ENCODE measurements at regions not wholly inside any gene's neighbourhood (a gene's known extent, or its start where the extent isn't known, plus 50 kb on each side); places are given as distances from the start of the nearest gene placed in this dataset.

DNA sequence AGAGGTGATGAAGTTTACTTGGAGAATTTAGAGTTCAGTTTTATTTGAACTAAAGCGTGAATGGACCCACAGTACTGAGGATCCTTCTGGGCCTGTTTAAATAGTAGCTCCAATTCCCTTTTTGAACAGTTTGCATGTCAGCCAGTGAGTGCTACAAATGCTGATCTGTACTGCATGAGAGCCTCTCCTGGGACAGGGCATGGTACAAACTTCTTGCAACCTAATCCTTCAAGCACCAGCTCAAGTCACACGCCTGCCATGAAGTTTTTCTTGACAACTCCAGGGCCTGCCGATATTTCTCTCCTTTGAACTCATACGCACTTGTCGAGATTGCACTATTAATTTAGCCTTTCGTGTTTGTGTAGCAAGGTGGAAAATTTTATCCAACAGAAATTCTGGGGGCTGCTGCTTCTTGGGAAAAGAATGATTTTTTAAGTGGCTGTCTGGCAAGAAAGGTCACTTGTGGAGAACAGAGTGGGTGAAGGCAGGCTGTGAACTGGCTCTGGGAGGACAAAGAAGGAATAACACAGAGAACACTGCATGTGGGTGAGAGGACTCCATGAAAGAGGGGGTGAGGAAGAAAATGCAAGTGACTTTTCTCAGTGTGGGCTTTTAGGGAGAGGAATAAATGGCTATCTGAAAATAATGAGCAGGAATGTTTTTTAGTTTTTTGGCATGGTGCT is 192.5 kb downstream of the NDFIP2 start:
- H3K9me3 ChIP-seq: no peaks in the 10 kb centered on the region
- intact Hi-C loops (cut with DNase I; ENCODE audit: low total_unique reads): no loop called here
- H3K27me3 ChIP-seq: no peaks in the 10 kb centered on the region
- H3K4me3 ChIP-seq: no peak overlapping the region
- no peak overlapping the region for H3K27ac ChIP-seq
- TF ChIP-seq, protein P1, sequence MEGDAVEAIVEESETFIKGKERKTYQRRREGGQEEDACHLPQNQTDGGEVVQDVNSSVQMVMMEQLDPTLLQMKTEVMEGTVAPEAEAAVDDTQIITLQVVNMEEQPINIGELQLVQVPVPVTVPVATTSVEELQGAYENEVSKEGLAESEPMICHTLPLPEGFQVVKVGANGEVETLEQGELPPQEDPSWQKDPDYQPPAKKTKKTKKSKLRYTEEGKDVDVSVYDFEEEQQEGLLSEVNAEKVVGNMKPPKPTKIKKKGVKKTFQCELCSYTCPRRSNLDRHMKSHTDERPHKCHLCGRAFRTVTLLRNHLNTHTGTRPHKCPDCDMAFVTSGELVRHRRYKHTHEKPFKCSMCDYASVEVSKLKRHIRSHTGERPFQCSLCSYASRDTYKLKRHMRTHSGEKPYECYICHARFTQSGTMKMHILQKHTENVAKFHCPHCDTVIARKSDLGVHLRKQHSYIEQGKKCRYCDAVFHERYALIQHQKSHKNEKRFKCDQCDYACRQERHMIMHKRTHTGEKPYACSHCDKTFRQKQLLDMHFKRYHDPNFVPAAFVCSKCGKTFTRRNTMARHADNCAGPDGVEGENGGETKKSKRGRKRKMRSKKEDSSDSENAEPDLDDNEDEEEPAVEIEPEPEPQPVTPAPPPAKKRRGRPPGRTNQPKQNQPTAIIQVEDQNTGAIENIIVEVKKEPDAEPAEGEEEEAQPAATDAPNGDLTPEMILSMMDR (IDR thresholded peaks at IDR 0.05): no peak
- TF ChIP-seq POLR2AphosphoS5 (IDR thresholded peaks at IDR 0.05): no peak
- TF ChIP-seq POLR2A (IDR thresholded peaks at IDR 0.05): no peak
- no peak for DNase-seq (ENCODE audit: low spot score in 2 of 2)
- no peaks in the 10 kb centered on the region for H3K36me3 ChIP-seq
- H3K4me1 ChIP-seq: no peaks in the 10 kb centered on the region

DNA sequence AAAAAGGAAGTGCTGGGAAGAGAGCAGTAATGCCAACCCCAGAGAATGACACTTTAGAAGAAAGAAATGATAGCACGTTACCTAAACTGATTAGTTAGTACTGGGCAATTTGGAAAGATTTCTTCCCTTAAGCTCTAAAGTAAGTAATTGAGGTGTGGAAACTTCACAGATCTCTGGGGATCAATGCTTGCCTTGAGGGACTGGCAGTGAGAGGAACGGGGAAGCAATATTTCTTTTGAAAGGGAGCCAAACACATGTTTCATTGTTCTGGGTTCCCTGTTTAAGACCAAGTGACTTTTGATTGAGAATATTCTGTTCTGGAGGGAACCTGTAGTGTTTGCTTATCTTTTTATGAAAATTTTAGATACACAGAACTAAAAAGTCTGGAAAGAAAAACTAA is 190.5 kb downstream of the NDFIP2 start:
- Histone ChIP-seq H3K9me3 (no peaks in the 10 kb centered on the region), H3K27ac (no peak overlapping the region), H3K4me1 (no peaks in the 10 kb centered on the region), H3K27me3 (no peaks in the 10 kb centered on the region), H3K36me3 (no peaks in the 10 kb centered on the region), H3K4me3 (no peak overlapping the region)
- DNase-seq (ENCODE audit: low spot score in 2 of 2): no peak
- TF ChIP-seq POLR2A (IDR thresholded peaks at IDR 0.05) (no peak), POLR2AphosphoS5 (IDR thresholded peaks at IDR 0.05) (no peak)
- TF ChIP-seq, protein P1 (IDR thresholded peaks at IDR 0.05): no peak
- intact Hi-C loops (cut with DNase I; ENCODE audit: low total_unique reads): no loop called here

DNA sequence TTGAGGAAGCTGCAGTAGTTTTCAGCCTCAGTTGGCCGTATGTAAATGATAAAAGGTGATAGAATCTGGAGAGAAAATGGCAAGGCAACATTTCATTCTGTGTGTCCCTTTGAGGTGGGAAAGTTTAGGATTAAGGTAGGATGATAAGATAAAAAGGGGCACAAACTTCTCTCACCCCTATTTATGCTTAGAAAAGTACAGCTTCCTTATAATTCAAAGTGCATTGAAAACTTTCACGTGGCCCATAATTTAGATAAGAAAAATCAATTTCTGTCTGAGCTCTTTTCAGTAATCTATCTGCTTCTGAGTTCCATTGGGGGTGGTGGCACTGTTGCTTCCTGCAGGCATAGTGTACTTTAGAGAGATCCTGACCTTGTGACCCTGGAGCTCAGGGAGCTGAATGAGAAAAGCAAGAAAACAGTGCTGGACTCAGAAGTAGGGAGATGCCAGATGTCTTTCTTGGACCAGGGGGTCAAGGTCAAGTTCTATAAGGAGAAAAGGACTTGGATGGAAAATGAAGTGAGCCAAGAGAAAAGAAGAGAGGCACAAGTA is 187.3 kb downstream of the NDFIP2 start:
- intact Hi-C loops (cut with DNase I; ENCODE audit: low total_unique reads): no loop called here
- H3K27ac ChIP-seq: no peak overlapping the region
- H3K4me1 ChIP-seq: no peaks in the 10 kb centered on the region
- no peaks in the 10 kb centered on the region for H3K9me3 ChIP-seq
- no peak for DNase-seq (ENCODE audit: low spot score in 2 of 2)
- H3K27me3 ChIP-seq: no peaks in the 10 kb centered on the region
- H3K4me3 ChIP-seq: no peak overlapping the region
- TF ChIP-seq, protein P1 (IDR thresholded peaks at IDR 0.05): no peak
- TF ChIP-seq POLR2A (IDR thresholded peaks at IDR 0.05) (no peak), POLR2AphosphoS5 (IDR thresholded peaks at IDR 0.05) (no peak)
- H3K36me3 ChIP-seq: no peaks in the 10 kb centered on the region

DNA sequence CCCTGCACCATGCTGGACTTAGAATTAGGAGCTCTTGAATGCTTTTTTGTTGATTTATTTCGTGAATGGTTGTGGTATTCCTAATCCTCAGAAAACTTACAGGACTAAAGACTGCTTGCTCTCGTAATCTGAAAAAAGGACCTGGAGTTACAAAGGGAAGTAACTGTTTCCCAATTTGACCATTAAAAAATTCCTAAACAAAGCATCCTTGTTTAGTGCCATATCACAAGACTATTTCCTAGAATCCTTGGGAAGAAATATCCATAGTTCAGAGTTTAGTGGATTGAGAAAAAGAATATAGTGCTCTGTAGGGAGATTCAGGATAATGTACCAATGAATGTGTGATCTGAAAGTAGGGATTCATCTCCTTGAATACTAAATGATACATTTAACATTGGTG is 186.8 kb downstream of the NDFIP2 start:
- Histone ChIP-seq H3K4me1 (no peaks in the 10 kb centered on the region), H3K27me3 (no peaks in the 10 kb centered on the region), H3K4me3 (no peak overlapping the region), H3K36me3 (no peaks in the 10 kb centered on the region), H3K9me3 (no peaks in the 10 kb centered on the region), H3K27ac (no peak overlapping the region)
- intact Hi-C loops (cut with DNase I; ENCODE audit: low total_unique reads): no loop called here
- TF ChIP-seq, protein P1 (IDR thresholded peaks at IDR 0.05): no peak
- TF ChIP-seq POLR2AphosphoS5 (IDR thresholded peaks at IDR 0.05) (no peak), POLR2A (IDR thresholded peaks at IDR 0.05) (no peak)
- DNase-seq (ENCODE audit: low spot score in 2 of 2): no peak

DNA sequence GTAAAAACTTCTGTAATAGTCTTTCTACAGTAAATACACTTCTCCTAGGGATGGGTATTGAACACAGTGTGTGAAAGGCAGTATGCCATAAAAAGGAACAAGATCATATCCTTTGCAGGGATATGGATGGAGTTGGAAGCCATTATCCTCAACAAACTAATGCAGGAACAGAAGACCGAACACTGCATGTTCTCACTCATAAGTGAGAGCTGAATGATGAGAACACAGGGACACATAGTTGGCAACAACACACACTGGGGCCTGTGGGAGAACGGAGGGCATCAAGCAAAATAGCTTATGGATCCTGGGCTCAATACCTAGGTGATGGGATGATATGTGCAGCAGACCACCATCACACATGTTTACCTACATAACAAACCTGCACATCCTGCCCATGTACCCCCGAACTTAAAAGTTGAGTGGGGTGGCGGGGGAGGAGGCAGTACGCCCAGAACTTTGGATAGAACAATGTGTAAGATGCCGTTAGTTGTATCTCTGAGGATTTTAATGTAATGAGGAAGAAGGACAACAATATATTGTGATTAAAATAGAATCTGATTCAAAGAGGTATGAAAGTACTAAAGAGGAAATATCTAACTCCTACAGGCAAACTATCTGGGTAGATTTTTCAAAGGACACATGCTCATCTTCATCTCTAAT is 183.2 kb downstream of the NDFIP2 start:
- Histone ChIP-seq H3K4me1 (no peaks in the 10 kb centered on the region), H3K27me3 (no peaks in the 10 kb centered on the region), H3K27ac (no peak overlapping the region), H3K9me3 (no peaks in the 10 kb centered on the region), H3K4me3 (no peak overlapping the region), H3K36me3 (no peaks in the 10 kb centered on the region)
- intact Hi-C loops (cut with DNase I; ENCODE audit: low total_unique reads): loop anchor here (2.0 kb wide), 1 partner anchor 63 kb away; no protein-coding TSS in a partner anchor
- DNase-seq (ENCODE audit: low spot score in 2 of 2): no peak
- no peak for TF ChIP-seq POLR2AphosphoS5 (IDR thresholded peaks at IDR 0.05)
- TF ChIP-seq, protein P1 (IDR thresholded peaks at IDR 0.05): no peak
- no peak for TF ChIP-seq POLR2A (IDR thresholded peaks at IDR 0.05)

All from breast epithelium (tissue), 4 donors.